ENCODE measurements at regions not wholly inside any gene's neighbourhood (a gene's known extent, or its start where the extent isn't known, plus 50 kb on each side); places are given as distances from the start of the nearest gene placed in this dataset.
A peak's percentile ranks its signal among the peaks of the same experiment; 100 is the strongest.

DNA sequence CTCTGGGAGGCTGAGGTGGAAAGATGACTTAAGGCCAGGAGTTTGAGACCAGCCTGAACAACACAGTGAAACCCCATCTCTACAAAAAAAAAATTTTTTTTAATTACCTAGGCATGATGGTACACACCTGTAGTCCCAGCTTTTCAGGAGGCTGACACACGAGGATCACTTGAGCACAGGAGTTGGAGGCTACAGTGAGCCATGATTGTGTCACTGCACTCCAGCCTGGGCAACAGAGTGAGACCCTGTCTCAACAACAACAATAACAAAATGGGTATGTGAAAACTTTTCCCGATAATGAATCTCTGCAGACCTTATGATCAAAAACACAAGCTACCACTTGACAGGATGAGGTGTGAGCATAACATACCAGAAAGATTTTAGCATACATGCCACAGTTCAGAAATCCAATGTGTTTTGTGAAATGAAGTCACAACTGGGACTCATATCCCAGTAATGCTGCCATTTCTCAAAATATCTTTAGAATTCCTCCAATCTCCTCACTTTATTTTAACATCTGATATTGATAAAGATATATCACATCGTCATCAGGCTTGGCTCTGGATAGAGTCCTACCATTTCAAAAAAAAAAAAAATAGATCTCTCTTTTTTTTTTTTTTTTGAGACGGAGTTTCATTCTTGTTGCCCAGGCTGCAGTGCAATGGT is 74.0 kb upstream of the PELI1 start:
- Histone ChIP-seq H3K4me3 (no peak overlapping the region), H3K27me3 (peaks cover 10% of the 10 kb centered on the region), H3K36me3 (no peaks in the 10 kb centered on the region), H3K9me3 (no peaks in the 10 kb centered on the region)
- DNase-seq, result no peak

- no peaks in the 10 kb centered on the region for H3K36me3 ChIP-seq
- no peak for DNase-seq
- peaks cover 10% of the 10 kb centered on the region for H3K27me3 ChIP-seq
- H3K9me3 ChIP-seq, result no peaks in the 10 kb centered on the region
- H3K4me3 ChIP-seq, result no peak overlapping the region
Observed at GRCh38 chr2:64219149-64219548, 74.9 kb upstream of the PELI1 start.

- Histone ChIP-seq H3K36me3 (no peaks in the 10 kb centered on the region), H3K4me3 (no peak overlapping the region), H3K9me3 (no peaks in the 10 kb centered on the region), H3K27me3 (peaks cover 10% of the 10 kb centered on the region)
- DNase-seq, result no peak
Observed at GRCh38 chr2:64220265-64220664, 76.0 kb upstream of the PELI1 start.

- H3K9me3 ChIP-seq, result no peaks in the 10 kb centered on the region
- H3K27me3 ChIP-seq, result peaks cover 10% of the 10 kb centered on the region
- DNase-seq, result no peak
Observed at GRCh38 chr2:64220894-64221617, 76.8 kb upstream of the PELI1 start.

DNA sequence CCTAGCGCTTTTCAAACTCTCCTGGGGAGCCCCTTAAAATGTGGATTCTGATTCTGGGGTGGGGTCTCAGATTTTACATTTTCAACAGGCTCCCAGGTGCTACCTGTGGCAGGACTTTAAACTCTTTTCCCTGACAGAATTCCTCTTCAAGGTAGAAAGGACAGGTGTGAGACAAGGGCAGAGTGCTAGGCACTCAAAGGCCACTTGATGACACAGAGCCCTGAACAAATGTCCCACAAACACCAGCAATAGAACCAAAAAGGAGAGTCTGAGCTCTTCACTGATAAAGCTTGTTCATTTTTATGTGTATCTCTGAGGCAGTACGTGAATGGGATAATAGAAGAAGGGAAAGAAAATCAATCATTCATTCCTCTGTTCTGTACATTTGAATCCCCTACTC is 77.7 kb upstream of the PELI1 start:
- no peak for DNase-seq
- H3K9me3 ChIP-seq, result no peaks in the 10 kb centered on the region
- no peak overlapping the region for H3K4me3 ChIP-seq
- H3K27me3 ChIP-seq, result peaks cover 10% of the 10 kb centered on the region
- H3K36me3 ChIP-seq, result no peaks in the 10 kb centered on the region

More at GRCh38 chr2:64220894-64221617, 76.8 kb upstream of the PELI1 start:
- Histone ChIP-seq H3K36me3 (no peaks in the 10 kb centered on the region), H3K4me3 (no peak overlapping the region)

GRCh38 chr2:64222351-64222750 is 78.1 kb upstream of the PELI1 start:
- H3K27me3 ChIP-seq, result peaks cover 10% of the 10 kb centered on the region
- no peaks in the 10 kb centered on the region for H3K36me3 ChIP-seq
- DNase-seq, result no peak
- no peak overlapping the region for H3K4me3 ChIP-seq
- H3K9me3 ChIP-seq, result no peaks in the 10 kb centered on the region

- H3K4me3 ChIP-seq, result no peak overlapping the region
- no peaks in the 10 kb centered on the region for H3K9me3 ChIP-seq
- DNase-seq, result no peak
- H3K36me3 ChIP-seq, result no peaks in the 10 kb centered on the region
- peaks cover 11% of the 10 kb centered on the region for H3K27me3 ChIP-seq
Observed at GRCh38 chr2:64223055-64223454, 78.8 kb upstream of the PELI1 start.

DNA sequence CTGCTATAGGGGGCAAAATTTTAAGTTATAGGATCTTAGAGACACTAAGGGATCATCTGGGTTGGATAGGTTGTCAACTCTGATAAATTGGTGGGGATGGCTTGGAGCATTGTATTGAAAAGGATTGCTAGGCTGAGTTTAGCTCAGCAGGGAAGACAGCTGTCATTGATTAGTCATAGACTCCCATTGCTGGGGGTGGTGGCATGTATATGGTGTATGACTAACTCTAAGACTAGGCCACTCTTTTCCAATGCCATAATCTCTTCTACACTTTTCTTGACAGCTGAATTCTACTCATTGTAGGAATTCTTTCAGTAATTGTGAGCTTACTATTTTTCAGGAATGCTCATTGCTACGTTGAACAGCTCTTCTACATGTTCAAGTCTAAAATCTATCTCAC is 81.3 kb upstream of the PELI1 start:
- Histone ChIP-seq H3K4me3 (no peak overlapping the region), H3K9me3 (no peaks in the 10 kb centered on the region; the same call in 1 of the 2 replicates), H3K27me3 (peaks cover 9% of the 10 kb centered on the region), H3K36me3 (no peaks in the 10 kb centered on the region)
- peak; percentile 37 for DNase-seq

GRCh38 chr2:64226611-64227010 is 82.4 kb upstream of the PELI1 start:
- Histone ChIP-seq H3K36me3 (no peaks in the 10 kb centered on the region), H3K4me3 (no peak overlapping the region), H3K27me3 (peaks cover 5% of the 10 kb centered on the region), H3K9me3 (no peaks in the 10 kb centered on the region; the same call in 1 of the 2 replicates)
- DNase-seq, result no peak

DNA sequence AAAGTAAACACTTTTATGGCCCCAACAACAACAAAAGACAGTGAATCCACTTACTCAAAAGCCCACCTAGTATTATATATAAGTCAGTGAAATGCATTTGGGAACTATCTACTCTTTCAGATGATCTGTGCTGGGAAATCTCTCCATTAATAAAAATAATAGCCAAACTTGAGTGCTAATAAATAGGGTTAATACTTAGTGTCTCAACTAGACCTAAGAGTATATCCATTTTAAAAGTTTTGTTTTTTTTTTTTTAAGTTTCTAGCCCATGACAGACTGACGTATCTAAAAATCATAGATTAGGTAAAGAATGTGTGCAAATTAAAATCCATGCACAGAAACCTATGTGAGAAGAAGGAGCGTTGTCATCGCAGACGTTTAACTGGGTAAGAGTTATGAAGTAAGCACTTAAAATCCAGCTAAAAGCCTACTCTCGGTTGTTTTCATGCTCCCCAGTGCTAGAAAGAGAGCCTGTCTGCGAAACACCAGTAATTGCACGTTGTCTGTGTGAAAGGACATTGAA is 83.4 kb upstream of the PELI1 start:
- Histone ChIP-seq H3K27me3 (peaks cover 2% of the 10 kb centered on the region; the same call in 1 of the 2 replicates), H3K9me3 (no peaks in the 10 kb centered on the region; the same call in 1 of the 2 replicates), H3K4me3 (no peak overlapping the region), H3K36me3 (no peaks in the 10 kb centered on the region)
- DNase-seq, result no peak

- no peaks in the 10 kb centered on the region; the same call in 1 of the 2 replicates for H3K9me3 ChIP-seq
- H3K36me3 ChIP-seq, result no peaks in the 10 kb centered on the region
- peaks cover 2% of the 10 kb centered on the region; the same call in 1 of the 2 replicates for H3K27me3 ChIP-seq
- no peak overlapping the region for H3K4me3 ChIP-seq
- peak; percentile 13 for DNase-seq
Observed at GRCh38 chr2:64228126-64228678, 84.0 kb upstream of the PELI1 start.

GRCh38 chr2:64228918-64229317 is 84.7 kb upstream of the PELI1 start:
- Histone ChIP-seq H3K36me3 (no peaks in the 10 kb centered on the region), H3K9me3 (no peaks in the 10 kb centered on the region; the same call in 1 of the 2 replicates), H3K4me3 (no peak overlapping the region), H3K27me3 (peaks cover 2% of the 10 kb centered on the region; the same call in 1 of the 2 replicates)
- DNase-seq, result no peak

DNA sequence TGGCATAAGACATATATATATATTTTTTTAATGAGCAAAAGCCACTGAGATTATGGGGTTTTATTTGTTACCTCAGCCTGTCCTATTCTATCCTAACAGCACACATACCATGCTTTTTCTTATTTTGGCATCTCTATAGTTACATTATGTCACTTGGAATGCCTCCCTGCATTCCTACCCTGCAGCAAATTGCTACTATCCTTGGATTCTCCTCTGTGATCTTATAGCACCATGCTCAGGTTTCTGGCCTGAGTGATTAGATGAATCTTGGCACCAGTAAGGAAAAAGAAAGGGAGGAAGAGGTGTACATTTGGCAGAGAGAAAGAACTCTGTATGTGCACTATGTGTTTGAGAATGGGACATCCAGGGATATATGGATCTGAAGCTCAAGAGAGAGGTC is 86.3 kb upstream of the PELI1 start:
- Histone ChIP-seq H3K36me3 (no peaks in the 10 kb centered on the region), H3K27me3 (peaks cover 2% of the 10 kb centered on the region; the same call in 1 of the 2 replicates), H3K9me3 (no peaks in the 10 kb centered on the region; the same call in 1 of the 2 replicates), H3K4me3 (no peak overlapping the region)
- no peak for DNase-seq

DNA sequence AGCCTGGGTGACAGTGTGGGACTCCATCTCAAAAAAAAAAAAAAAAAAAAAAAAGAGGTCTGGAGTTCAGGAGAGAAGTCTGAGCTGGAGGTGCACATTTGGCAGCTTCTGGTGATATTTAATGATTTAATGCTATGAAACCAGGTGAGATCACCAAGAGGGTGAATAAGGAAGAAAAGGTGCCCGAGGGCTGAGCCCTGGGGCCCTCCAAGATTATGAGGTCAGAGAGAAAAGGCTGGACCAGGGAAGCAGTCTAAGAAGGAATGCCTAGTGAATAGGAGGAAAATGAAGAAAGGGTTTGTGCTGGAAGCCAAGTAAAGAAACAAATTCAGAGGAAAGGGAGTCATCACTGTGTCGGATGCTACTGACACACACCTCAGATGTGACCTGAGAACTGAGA is 88.0 kb upstream of the PELI1 start:
- no peaks in the 10 kb centered on the region for H3K36me3 ChIP-seq
- H3K4me3 ChIP-seq, result no peak overlapping the region
- H3K9me3 ChIP-seq, result no peaks in the 10 kb centered on the region; the same call in 1 of the 2 replicates
- DNase-seq, result no peak
- H3K27me3 ChIP-seq, result peaks cover 2% of the 10 kb centered on the region; the same call in 1 of the 2 replicates

DNA sequence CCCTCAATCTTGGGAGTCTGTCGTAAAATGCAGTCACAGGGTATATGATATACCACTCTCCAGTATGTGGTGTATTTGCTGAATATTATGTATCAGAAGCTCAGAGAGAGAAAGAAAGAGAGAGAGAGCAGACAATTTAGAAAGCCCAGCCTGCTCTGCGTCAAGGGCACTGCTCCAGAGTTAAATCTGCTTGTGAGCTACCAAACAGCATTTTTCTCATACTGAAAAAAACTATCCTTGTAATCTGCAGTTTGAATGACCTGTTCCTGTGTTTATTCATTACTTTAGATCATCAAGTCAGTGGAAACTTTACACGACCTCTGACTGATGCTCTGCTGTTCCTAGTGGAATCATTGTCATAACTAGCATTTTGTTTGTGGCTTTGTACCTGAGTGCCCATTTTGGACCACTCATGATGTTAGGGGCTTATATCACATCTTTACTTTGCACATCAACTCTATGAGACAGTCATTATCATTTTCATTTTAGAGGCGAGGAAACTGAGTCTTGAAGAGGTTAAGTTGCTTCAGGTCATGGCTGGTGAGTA is 89.2 kb upstream of the PELI1 start:
- DNase-seq, result no peak
- Histone ChIP-seq H3K27me3 (no peaks in the 10 kb centered on the region), H3K36me3 (no peaks in the 10 kb centered on the region), H3K9me3 (no peaks in the 10 kb centered on the region; the same call in 1 of the 2 replicates), H3K4me3 (no peak overlapping the region)

GRCh38 chr2:64234150-64234549 is 89.9 kb upstream of the PELI1 start:
- no peak for DNase-seq
- H3K36me3 ChIP-seq, result no peaks in the 10 kb centered on the region

DNA sequence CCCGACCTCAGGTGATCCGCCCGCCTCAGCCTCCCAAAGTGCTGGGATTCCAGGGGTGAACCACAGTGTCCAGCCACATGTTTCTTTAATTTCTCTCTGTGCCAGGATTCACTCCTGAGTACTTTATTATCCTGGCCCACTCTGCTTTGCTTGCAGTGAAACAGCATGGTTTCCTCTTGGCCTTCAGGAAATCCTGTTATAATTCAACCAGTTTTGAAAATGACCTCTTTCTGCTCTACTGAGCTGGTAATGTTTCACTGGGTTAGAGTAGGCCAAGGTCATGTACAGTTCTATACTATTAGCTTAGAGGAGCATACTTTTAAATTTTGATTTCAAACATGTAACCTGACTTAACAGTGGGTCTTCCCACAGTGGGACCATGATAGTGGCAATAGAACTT is 90.6 kb upstream of the PELI1 start:
- Histone ChIP-seq H3K36me3 (no peaks in the 10 kb centered on the region), H3K4me3 (no peak overlapping the region), H3K27me3 (no peaks in the 10 kb centered on the region), H3K9me3 (no peaks in the 10 kb centered on the region)
- DNase-seq, result no peak

More at GRCh38 chr2:64234150-64234549, 89.9 kb upstream of the PELI1 start:
- Histone ChIP-seq H3K27me3 (no peaks in the 10 kb centered on the region), H3K4me3 (no peak overlapping the region), H3K9me3 (no peaks in the 10 kb centered on the region)

Data from MG63 (cell line).